Fibroblast of skin of left quadriceps (primary cell): ENCODE measurements at regions not wholly inside any gene's neighbourhood (a gene's known extent, or its start where the extent isn't known, plus 50 kb on each side); places are given as distances from the start of the nearest gene placed in this dataset.
"Not testable (repeated sequence)": the region's sequence is repeated elsewhere in the genome, so short reads cannot be mapped to it uniquely, and the experiment has no call there.

Experiments used
- DNase-seq, 2 experiments: peaks; one replicate each; pipeline ENCODE4 v3.0.0-alpha.2; 2013; ENCODE audit warnings: low read depth in 2 of 2

- DNase-seq: no peak
Measured at GRCh38 chr2:114259389-114259788, 183.1 kb upstream of the DPP10 start.

DNA sequence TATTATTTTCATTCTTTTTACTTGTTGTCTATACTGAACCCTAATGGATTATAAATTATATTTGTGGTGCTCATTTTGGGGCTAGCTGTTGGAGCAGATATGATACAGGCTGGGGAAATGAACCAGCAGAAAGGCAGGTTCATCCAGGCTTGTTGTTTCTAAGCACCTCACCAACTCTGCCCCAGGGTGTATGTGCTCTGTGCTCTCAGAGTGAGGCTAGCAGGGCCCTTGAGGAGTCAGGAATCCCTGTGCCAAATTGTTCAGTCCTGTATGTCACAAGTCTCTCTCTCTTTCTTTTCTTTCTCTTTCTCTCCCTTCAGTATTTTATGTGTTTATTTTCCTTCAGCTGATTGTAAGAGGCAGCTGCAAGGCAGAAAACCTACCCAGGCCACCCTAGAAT, 181.1 kb upstream of the DPP10 start:
- no peak for DNase-seq

DNA sequence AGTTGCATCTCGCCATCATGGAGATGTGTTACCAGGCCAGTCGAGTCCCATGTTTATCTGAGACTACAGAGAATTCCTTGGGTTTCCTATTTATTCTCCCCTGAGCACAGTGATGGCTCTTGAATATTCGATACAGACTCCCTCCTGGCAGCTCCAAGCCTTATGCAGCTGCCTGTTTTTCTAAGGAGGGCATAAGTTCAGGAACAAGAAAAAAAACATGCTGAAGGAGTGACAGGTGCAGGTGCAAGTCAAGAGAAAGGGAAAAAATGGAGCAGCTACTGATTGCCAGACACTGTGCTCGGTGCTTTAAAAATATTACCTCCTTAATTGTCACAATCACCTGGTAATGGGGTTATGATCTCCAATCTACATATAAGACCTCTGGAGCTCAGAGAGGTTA, 177.2 kb upstream of the DPP10 start:
- no peak for DNase-seq

DNA sequence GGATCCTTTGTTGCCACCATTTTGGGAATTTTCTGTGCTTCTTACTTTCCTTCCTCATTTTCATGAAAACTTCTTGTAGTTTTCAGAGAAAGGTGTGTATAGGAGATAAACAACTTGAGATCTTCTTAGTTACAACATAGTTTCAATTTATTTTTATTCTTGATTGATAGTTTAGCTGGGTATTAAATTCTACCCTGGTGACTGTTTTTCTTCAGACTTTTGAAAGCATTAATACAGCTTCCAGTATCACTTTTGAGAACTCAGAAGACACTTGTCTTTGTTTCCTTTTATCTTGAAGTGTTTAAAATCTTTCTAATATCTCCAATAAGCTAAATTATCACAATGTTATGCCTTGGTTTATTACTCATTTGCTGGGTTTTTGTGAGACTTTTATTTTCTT, 167.5 kb upstream of the DPP10 start:
- DNase-seq: no peak

DNA sequence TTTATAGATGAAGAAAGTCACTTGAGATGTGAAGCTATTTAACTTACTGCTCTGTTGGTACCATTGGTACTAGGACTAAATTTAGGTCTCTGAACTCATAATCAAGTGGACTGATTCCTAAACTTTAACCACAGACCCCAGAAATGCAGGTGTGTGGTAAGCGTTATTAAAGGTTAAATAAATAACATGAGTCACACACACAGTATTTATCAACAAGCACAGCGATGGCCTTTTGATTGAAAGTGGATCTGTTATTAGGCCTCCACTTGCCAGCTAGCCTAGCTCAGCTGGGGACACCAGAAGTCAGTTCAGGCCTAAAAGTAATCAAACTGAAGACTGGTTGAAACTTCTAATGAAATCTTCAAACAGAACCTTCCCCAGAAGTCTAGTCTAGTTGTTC, 161.3 kb upstream of the DPP10 start:
- no peak for DNase-seq

DNA sequence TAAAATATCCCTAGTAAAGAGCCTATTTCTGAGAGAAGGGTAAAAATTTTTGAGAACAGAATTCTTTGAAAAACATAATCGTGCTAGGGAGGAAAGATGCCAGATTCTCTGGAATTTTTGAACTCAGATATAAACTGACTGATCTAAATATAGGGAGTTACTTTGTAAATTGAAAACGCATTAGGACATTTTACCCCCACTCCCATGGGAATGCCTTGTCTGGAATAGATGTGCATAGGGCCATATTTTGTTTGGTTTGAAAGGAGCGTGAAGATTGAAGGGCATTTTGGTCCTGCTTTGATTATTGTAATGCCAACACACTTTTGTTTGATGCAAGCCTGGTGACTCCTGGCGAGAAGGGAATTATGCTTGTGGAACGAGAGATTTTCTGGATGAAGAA, 158.7 kb upstream of the DPP10 start:
- DNase-seq: no peak

GRCh38 chr2:114286438-114286837, 156.0 kb upstream of the DPP10 start:
- no peak for DNase-seq

- DNase-seq: no peak
Measured at GRCh38 chr2:114293355-114293754, 149.1 kb upstream of the DPP10 start.

GRCh38 chr2:114294741-114295140, 147.7 kb upstream of the DPP10 start:
- no peak for DNase-seq

DNA sequence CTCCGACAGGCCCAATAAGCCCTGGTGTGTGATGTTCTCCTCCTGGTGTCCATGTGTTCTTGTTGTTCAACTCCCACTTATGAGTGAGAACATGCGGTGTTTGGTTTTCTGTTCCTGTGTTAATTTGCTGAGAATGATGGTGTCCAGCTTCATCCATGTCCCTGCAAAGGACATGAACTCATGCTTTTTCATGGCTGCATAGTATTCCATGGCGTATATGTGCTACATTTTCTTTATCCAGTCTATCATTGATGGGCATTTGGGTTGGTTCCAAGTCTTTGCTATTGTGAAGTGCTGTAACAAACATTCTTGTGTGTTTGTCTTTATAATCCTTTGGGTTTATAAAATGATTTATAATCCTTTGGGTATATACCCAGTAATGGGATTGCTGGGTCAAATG, 142.1 kb upstream of the DPP10 start:
- not testable (repeated sequence) for DNase-seq

- no peak for DNase-seq
Measured at GRCh38 chr2:114316532-114317300, 125.7 kb upstream of the DPP10 start.

DNA sequence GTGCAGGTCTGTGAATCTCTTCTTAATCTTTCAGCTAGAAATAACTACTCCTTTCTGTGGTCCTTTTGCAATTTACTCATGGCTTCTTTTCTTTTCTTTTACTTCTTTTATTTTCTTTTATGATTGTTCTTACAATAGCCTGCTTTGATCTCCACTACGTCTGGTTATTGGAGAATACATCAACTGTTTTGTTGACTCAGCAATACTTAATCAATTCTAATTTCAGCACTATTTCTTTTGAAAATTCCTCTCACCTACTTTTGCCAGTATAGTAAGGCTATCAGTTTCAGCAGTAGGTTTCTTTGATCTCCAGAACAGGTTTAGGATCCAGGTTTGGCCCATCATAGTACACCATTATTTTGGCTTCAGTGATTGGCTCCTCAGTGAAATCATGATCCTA, 111.8 kb upstream of the DPP10 start:
- DNase-seq: no peak

- no peak for DNase-seq
Measured at GRCh38 chr2:114331934-114332333, 110.5 kb upstream of the DPP10 start.

DNA sequence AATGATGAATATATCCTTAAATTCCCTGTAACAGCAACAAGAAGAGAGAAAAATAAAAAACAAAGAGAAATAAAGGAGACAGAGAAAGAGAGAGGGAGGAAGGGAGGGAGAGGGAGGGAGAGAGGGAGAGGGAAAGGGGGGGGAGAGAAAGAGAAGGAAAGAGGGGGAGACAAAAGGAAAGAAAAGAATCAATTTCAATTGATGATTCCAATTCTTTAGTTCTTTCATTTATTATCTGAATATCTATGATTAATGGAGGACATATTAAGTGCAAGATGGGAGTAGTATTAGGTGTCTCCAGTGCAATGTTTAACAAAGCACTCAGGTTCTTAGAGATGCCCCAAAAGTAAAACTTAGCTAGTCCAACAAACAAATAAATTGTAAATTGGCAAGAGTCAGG, 97.2 kb upstream of the DPP10 start:
- no peak for DNase-seq

DNA sequence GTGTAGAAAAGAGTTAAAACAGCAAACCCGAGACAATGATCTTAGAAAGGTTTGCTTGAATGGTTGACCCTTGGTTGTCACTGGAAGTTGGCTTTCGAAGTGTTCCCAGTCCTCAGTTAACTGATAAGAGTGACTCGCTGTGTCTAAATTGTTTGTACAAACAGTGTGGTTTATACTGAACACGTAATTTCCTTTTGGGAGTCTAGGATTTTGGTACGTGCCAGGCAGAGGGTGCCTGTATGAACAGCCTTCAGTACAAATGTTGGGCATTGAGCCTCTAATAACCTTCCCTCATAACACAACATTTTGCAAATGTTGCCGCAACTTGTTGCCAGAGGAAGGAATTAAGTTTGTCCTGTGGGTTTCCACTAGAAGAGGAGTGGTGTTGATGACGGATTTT, 95.8 kb upstream of the DPP10 start:
- no peak for DNase-seq

DNA sequence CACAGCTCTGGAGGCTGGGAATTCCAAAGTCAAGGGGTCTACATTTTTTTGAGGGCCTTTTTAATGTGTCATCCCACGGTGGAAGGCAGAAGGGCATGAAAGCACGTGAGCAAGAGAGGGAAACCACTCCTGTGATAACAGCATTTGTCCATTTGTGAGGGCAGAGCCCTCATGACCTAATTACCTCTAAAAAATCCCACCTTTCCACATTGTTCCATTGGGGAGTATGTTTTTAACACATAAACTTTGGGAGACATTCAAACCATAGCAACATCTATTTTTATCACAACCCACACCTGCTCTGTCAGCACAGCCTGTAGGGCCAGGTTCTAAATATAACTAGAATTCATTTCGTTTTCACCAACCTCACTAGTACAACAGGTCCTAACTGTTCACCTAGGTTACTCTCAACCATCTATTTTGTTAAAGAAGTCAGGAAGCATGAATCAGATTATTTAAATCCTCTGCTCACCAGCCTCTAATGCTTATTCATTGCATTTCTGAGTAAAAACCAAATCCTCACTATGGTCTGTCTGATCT, 92.2 kb upstream of the DPP10 start:
- no peak for DNase-seq

GRCh38 chr2:114352988-114353387, 89.5 kb upstream of the DPP10 start:
- no peak for DNase-seq

- no peak for DNase-seq
Measured at GRCh38 chr2:114354199-114354598, 88.2 kb upstream of the DPP10 start.

GRCh38 chr2:114368705-114369104, 73.7 kb upstream of the DPP10 start:
- DNase-seq: no peak

GRCh38 chr2:114371721-114372120, 70.7 kb upstream of the DPP10 start:
- DNase-seq: not testable (repeated sequence)

DNA sequence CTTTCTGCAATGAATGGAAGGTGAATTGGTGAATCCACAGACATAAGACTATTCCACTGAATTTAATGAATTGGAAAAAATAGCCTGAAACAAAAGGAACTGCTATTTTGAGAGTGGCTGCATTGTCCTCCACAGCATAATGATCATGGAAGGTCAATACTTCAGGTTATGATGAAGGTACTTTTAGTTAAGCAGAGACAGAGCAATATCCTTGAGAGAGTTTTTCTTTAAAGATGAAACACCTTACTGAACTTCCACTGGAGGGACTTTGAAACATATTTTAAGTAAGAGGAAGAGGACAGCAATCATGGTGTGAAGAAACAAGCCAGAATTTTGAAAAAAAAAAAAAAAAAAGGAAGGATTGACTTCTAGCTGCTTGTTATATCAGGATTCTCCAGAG, 68.8 kb upstream of the DPP10 start:
- no peak for DNase-seq

GRCh38 chr2:114384441-114384840, 58.0 kb upstream of the DPP10 start:
- no peak for DNase-seq

DNA sequence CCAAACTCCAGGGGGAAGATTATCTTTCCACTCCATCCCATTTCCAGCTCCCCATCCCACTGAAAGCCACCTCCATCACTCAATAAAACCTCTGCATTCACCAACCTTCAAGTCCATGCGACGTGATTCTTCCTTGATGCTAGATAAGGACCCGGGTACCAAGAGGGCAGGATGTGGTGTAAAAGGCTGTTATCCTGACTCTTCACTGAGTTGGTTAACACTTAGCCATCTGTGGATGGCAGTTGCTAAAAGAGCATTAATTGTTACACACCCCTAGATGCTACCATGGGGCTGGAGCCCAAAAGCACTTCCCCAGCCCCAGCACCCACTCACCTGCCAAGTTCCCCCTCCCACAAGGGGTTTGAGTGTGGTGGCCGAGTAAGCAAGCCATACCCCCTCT, 53.4 kb upstream of the DPP10 start:
- DNase-seq: no peak
